HepG2 (cell line): ENCODE measurements at regions not wholly inside any gene's neighbourhood (a gene's known extent, or its start where the extent isn't known, plus 50 kb on each side); places are given as distances from the start of the nearest gene placed in this dataset.

Experiments used
- ADNP ChIP-seq: sonication (generic); formaldehyde crosslinking; IDR thresholded peaks from 2 replicates; pipeline ENCODE4 v1.4.0; 2020; ENCODE audit warnings: missing genetic modification reagents
- AHR ChIP-seq: IDR thresholded peaks from 2 replicates; pipeline ENCODE4 v1.6.1; 2018; ENCODE audit warnings: missing genetic modification reagents, missing compliant biosample characterization
- ARID4A ChIP-seq: sonication (generic); formaldehyde crosslinking; IDR thresholded peaks from 2 replicates; pipeline ENCODE4 v1.5.0; 2020; ENCODE audit warnings: mild to moderate bottlenecking, missing genetic modification reagents, borderline replicate concordance
- ATF5 ChIP-seq: sonication (generic); formaldehyde crosslinking; IDR thresholded peaks from 2 replicates; pipeline ENCODE4 v1.4.0; 2020; ENCODE audit warnings: mild to moderate bottlenecking, low read depth, missing genetic modification reagents
- CCAR2 ChIP-seq: fragments of 200-400 bp; formaldehyde crosslinking; optimal IDR thresholded peaks from 2 replicates; pipeline ENCODE3; 2018; ENCODE audit warnings: low read depth, mild to moderate bottlenecking, low read length, moderate library complexity
- GFI1 ChIP-seq: sonication (generic); formaldehyde crosslinking; IDR thresholded peaks from 2 replicates; pipeline ENCODE4 v1.5.0; 2020; ENCODE audit warnings: missing genetic modification reagents, mild to moderate bottlenecking, borderline replicate concordance
- GPBP1L1 ChIP-seq: sonication (generic); formaldehyde crosslinking; IDR thresholded peaks from 2 replicates; pipeline ENCODE4 v1.5.0; 2020; ENCODE audit warnings: mild to moderate bottlenecking, missing genetic modification reagents
- GZF1 ChIP-seq: sonication (generic); formaldehyde crosslinking; IDR thresholded peaks from 2 replicates; pipeline ENCODE4 v1.5.1; 2020; ENCODE audit warnings: mild to moderate bottlenecking, missing genetic modification reagents
- MAZ ChIP-seq, 2 experiments: sonication (generic) in 1 of 2; formaldehyde crosslinking in 1 of 2; IDR thresholded peaks; 2 replicates each; pipeline versions ENCODE4 v1.5.0 to v1.6.1; 2012 to 2020; ENCODE audit warnings: low read depth in 2 of 2, mild to moderate bottlenecking in 2 of 2, borderline replicate concordance in 1 of 2, improper control_type of control experiment in 1 of 2, low read length in 1 of 2, missing genetic modification reagents in 1 of 2, moderate library complexity in 1 of 2
- NR3C1 ChIP-seq: sonication (generic); formaldehyde crosslinking; IDR thresholded peaks from 2 replicates; pipeline ENCODE4 v1.4.0; 2020; ENCODE audit warnings: missing genetic modification reagents
- RBM22 ChIP-seq: fragments of 200-400 bp; formaldehyde crosslinking; optimal IDR thresholded peaks from 2 replicates; pipeline ENCODE3; 2017; ENCODE audit warnings: mild to moderate bottlenecking, low read length, moderate library complexity
- RXRB ChIP-seq: IDR thresholded peaks from 2 replicates; pipeline ENCODE4 v1.6.1; 2016; ENCODE audit warnings: borderline replicate concordance, missing genetic modification reagents, missing compliant biosample characterization
- SIX1 ChIP-seq: sonication (generic); formaldehyde crosslinking; IDR thresholded peaks from 2 replicates; pipeline ENCODE4 v1.4.0; 2020; ENCODE audit warnings: missing genetic modification reagents, borderline replicate concordance
- SMC3 ChIP-seq: IDR thresholded peaks from 2 replicates; pipeline ENCODE4 v1.6.1; 2011; ENCODE audit warnings: low read length, improper control_type of control experiment
- TEAD2 ChIP-seq: sonication (generic); formaldehyde crosslinking; IDR thresholded peaks from 2 replicates; pipeline ENCODE4 v1.9.0; 2021; ENCODE audit warnings: missing genetic modification reagents
- YEATS2 ChIP-seq: sonication (generic); formaldehyde crosslinking; IDR thresholded peaks from 2 replicates; pipeline ENCODE4 v1.4.0; 2020; ENCODE audit warnings: missing genetic modification reagents, borderline replicate concordance
- ZBTB37 ChIP-seq: sonication (generic); formaldehyde crosslinking; IDR thresholded peaks from 2 replicates; pipeline ENCODE4 v1.4.0; 2020; ENCODE audit warnings: mild to moderate bottlenecking, missing genetic modification reagents
- ZKSCAN5 ChIP-seq: sonication (generic); formaldehyde crosslinking; IDR thresholded peaks from 2 replicates; pipeline ENCODE4 v1.5.1; 2020; ENCODE audit warnings: mild to moderate bottlenecking, missing genetic modification reagents
- ZKSCAN8 ChIP-seq: IDR thresholded peaks from 2 replicates; pipeline ENCODE4 v1.6.1; 2016; ENCODE audit warnings: borderline replicate concordance, missing genetic modification reagents, missing compliant biosample characterization
- ZNF660 ChIP-seq: sonication (generic); formaldehyde crosslinking; IDR thresholded peaks from 2 replicates; pipeline ENCODE4 v1.5.1; 2020; ENCODE audit warnings: mild to moderate bottlenecking, low read depth, missing genetic modification reagents, borderline replicate concordance
- ZNF691 ChIP-seq: sonication (generic); formaldehyde crosslinking; IDR thresholded peaks from 2 replicates; pipeline ENCODE4 v1.4.0; 2020; ENCODE audit warnings: missing genetic modification reagents, low read depth, mild to moderate bottlenecking, borderline replicate concordance

GRCh38 chr5:38163636-38164237, 94.6 kb upstream of the EGFLAM start (continued):
- TF ChIP-seq MAZ (IDR thresholded peaks at IDR 0.05; ENCODE audit: borderline replicate concordance, low read depth, low read length) (no peak), MAZ (CRISPR knock-in tag; IDR thresholded peaks at IDR 0.05; ENCODE audit: low read depth) (no peak), ZKSCAN8 (CRISPR knock-in tag) (peak; percentile 90; the same call in 1 of the 2 replicates), ATF5 (CRISPR knock-in tag) (no peak), ZNF691 (CRISPR knock-in tag) (no peak), ARID4A (no peak), GZF1 (no peak), SMC3 (peak; percentile 32; the same call in 1 of the 2 replicates), GFI1 (no peak; the same call in 1 of the 2 replicates), GPBP1L1 (CRISPR knock-in tag) (no peak), ZBTB37 (CRISPR knock-in tag) (no peak), TEAD2 (CRISPR knock-in tag) (no peak), ADNP (CRISPR knock-in tag) (peak; percentile 49; the same call in 1 of the 2 replicates), RXRB (peak; percentile 99), AHR (CRISPR knock-in tag) (no peak), ZNF660 (no peak), YEATS2 (CRISPR knock-in tag) (no peak), CCAR2 (no peak), RBM22 (no peak), SIX1 (CRISPR knock-in tag) (no peak), ZKSCAN5 (0 out of 2 replicates have a peak, but pooled peaks have one; percentile 41), NR3C1 (no peak)
